IMR-90 (cell line): ENCODE measurements at regions not wholly inside any gene's neighbourhood (a gene's known extent, or its start where the extent isn't known, plus 50 kb on each side); places are given as distances from the start of the nearest gene placed in this dataset.

Experiments
- BHLHE40 ChIP-seq: fragments of 150-350 bp; IDR thresholded peaks from 2 replicates; pipeline ENCODE4 v1.6.1; 2016; ENCODE audit warnings: mild to moderate bottlenecking, low read depth, low read length
- CHD1 ChIP-seq: IDR thresholded peaks from 2 replicates; pipeline ENCODE4 v1.6.1; 2012; ENCODE audit warnings: low read depth, low read length, improper control_type of control experiment
- MAZ ChIP-seq: IDR thresholded peaks from 2 replicates; pipeline ENCODE4 v1.6.1; 2012; ENCODE audit warnings: low read depth, mild to moderate bottlenecking, low read length, improper control_type of control experiment, moderate library complexity, borderline replicate concordance
- MXI1 ChIP-seq: IDR thresholded peaks from 2 replicates; pipeline ENCODE4 v1.6.1; 2012; ENCODE audit warnings: low read depth, mild to moderate bottlenecking, low read length, moderate library complexity, borderline replicate concordance
- NFE2L2 ChIP-seq: fragments of 150-350 bp; IDR thresholded peaks from 2 replicates; pipeline ENCODE4 v1.6.1; 2016; ENCODE audit warnings: low read depth, mild to moderate bottlenecking, low read length
- POLR2A ChIP-seq: IDR thresholded peaks from 2 replicates; pipeline ENCODE4 v1.6.1; 2012; ENCODE audit warnings: mild to moderate bottlenecking, low read depth, low read length
- RAD21 ChIP-seq: IDR thresholded peaks from 2 replicates; pipeline ENCODE4 v1.6.1; 2012; ENCODE audit warnings: low read length, improper control_type of control experiment
- RCOR1 ChIP-seq: IDR thresholded peaks from 2 replicates; pipeline ENCODE4 v1.6.1; 2012; ENCODE audit warnings: mild to moderate bottlenecking, low read length, improper control_type of control experiment; ENCODE audit not compliant: insufficient replicate concordance
- RFX5 ChIP-seq: IDR thresholded peaks from 2 replicates; pipeline ENCODE4 v1.8.0; 2012; ENCODE audit warnings: low read depth, mild to moderate bottlenecking, low read length, moderate library complexity
- SMC3 ChIP-seq: fragments of 150-350 bp; IDR thresholded peaks from 2 replicates; pipeline ENCODE4 v1.6.1; 2016; ENCODE audit warnings: low read depth, mild to moderate bottlenecking, antibody characterized with exemption, low read length, moderate library complexity
- TF ChIP-seq, protein P1 (sequence below): conservative IDR thresholded peaks from 2 replicates; pipeline ENCODE4 v1.5.1; 2012; ENCODE audit warnings: mild to moderate bottlenecking, low read depth, low read length, improper control_type of control experiment
- TF ChIP-seq, protein P2 (sequence below): fragments of 150-350 bp; IDR thresholded peaks from 2 replicates; pipeline ENCODE4 v1.6.1; 2017; ENCODE audit warnings: mild to moderate bottlenecking, antibody characterized with exemption, low read length, low read depth

DNA sequence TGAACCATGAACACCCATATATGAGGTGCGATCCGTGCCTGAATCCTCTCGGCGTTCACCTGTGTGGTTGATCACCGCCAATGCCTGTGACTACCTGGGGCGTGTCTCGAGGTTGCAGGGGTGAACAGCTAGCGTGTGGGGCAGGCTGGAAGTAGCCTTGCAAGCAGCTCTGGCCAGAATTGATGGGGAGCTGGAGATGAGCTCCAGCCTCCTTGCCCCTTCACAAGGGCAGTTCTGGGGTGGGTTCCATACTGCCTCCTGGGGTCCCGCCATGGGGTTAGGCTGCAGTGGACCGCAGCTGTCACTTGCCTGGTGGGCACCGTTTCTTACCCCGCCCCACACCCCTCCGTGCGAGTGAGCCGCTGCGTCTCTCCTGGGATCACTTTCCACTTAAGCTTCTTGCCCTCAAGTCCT lies 154.5 kb upstream of the SOX1 start:
- TF ChIP-seq, protein P1, sequence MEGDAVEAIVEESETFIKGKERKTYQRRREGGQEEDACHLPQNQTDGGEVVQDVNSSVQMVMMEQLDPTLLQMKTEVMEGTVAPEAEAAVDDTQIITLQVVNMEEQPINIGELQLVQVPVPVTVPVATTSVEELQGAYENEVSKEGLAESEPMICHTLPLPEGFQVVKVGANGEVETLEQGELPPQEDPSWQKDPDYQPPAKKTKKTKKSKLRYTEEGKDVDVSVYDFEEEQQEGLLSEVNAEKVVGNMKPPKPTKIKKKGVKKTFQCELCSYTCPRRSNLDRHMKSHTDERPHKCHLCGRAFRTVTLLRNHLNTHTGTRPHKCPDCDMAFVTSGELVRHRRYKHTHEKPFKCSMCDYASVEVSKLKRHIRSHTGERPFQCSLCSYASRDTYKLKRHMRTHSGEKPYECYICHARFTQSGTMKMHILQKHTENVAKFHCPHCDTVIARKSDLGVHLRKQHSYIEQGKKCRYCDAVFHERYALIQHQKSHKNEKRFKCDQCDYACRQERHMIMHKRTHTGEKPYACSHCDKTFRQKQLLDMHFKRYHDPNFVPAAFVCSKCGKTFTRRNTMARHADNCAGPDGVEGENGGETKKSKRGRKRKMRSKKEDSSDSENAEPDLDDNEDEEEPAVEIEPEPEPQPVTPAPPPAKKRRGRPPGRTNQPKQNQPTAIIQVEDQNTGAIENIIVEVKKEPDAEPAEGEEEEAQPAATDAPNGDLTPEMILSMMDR = no peak
- TF ChIP-seq POLR2A (no peak), BHLHE40 (no peak), RAD21 (no peak), CHD1 (no peak), RFX5 (no peak), MXI1 (no peak), RCOR1 (no peak), SMC3 (no peak), NFE2L2 (no peak), MAZ (no peak)
- TF ChIP-seq, protein P2, sequence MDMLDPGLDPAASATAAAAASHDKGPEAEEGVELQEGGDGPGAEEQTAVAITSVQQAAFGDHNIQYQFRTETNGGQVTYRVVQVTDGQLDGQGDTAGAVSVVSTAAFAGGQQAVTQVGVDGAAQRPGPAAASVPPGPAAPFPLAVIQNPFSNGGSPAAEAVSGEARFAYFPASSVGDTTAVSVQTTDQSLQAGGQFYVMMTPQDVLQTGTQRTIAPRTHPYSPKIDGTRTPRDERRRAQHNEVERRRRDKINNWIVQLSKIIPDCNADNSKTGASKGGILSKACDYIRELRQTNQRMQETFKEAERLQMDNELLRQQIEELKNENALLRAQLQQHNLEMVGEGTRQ = no peak
